GM18498 (cell line): ENCODE measurements at regions not wholly inside any gene's neighbourhood (a gene's known extent, or its start where the extent isn't known, plus 50 kb on each side); places are given as distances from the start of the nearest gene placed in this dataset.

Experiments
- ATAC-seq: cut with Tn5 transposase; IDR thresholded peaks from one replicate; pipeline ENCODE4 v1.9.1; 2021; ENCODE audit warnings: mild to moderate bottlenecking, moderate library complexity; ENCODE audit not compliant: unreplicated experiment

GRCh38 chr7:39883812-39884390, 66.2 kb upstream of the CDK13 start:
- no peak for ATAC-seq

- ATAC-seq: no peak
Observed at GRCh38 chr7:39888171-39888853, 61.7 kb upstream of the CDK13 start.

- ATAC-seq: no peak
Observed at GRCh38 chr7:39890411-39890810, 59.6 kb upstream of the CDK13 start.

GRCh38 chr7:39891894-39892293, 58.2 kb upstream of the CDK13 start:
- no peak for ATAC-seq

GRCh38 chr7:39892361-39892760, 57.7 kb upstream of the CDK13 start:
- ATAC-seq: no peak

- ATAC-seq: no peak
Observed at GRCh38 chr7:39894904-39895303, 55.2 kb upstream of the CDK13 start.

GRCh38 chr7:39896840-39897239, 53.2 kb upstream of the CDK13 start:
- no peak for ATAC-seq

- no peak for ATAC-seq
Observed at GRCh38 chr7:39898867-39899266, 51.2 kb upstream of the CDK13 start.
